ENCODE measurements at regions not wholly inside any gene's neighbourhood (a gene's known extent, or its start where the extent isn't known, plus 50 kb on each side); places are given as distances from the start of the nearest gene placed in this dataset.

- no peak for TF ChIP-seq GABPA (IDR thresholded peaks at IDR 0.05; ENCODE audit: low read depth, low read length)
- TF ChIP-seq GABPA (CRISPR knock-in tag; IDR thresholded peaks at IDR 0.05; ENCODE audit: low read depth): no peak
- TF ChIP-seq ZNF484 (CRISPR knock-in tag; IDR thresholded peaks at IDR 0.05; ENCODE audit: borderline replicate concordance, low read depth): no peak
- TF ChIP-seq ZNF292 (CRISPR knock-in tag; IDR thresholded peaks at IDR 0.05; ENCODE audit: borderline replicate concordance, low read depth): no peak
- no peak for TF ChIP-seq ZNF501 (CRISPR knock-in tag; IDR thresholded peaks at IDR 0.05)
Observed at GRCh38 chrX:14344172-14344940, 185.0 kb upstream of the GLRA2 start (continued).

GRCh38 chrX:14309431-14309830 is 219.9 kb upstream of the GLRA2 start:
- intact Hi-C loops (cut with micrococcal nuclease; ENCODE audit: unreplicated experiment): no loop called here
- H3K4me1 ChIP-seq (ENCODE audit: insufficient read depth, low read length): no peaks in the 10 kb centered on the region
- POLR2A ChIA-PET: no interaction called here
- no peak for FAIRE-seq
- 0% methylated on average over 1 of the region's 1 CpG for WGBS (ENCODE audit: low lambda C conversion rate)
- H3K4me2 ChIP-seq (ENCODE audit: low read depth, low read length): no peak overlapping the region
- H3K27ac ChIP-seq (ENCODE audit: extremely low read length, insufficient read depth, low read length): no peak overlapping the region
- ATAC-seq: no peak
- H2AFZ ChIP-seq (ENCODE audit: low read length): no peak overlapping the region
- no peaks in the 10 kb centered on the region for H3K27me3 ChIP-seq (ENCODE audit: control insufficient read depth in 1 of 2, insufficient read depth in 2 of 2, low read length in 2 of 2)
- no peak for DNase-seq (ENCODE audit: low spot score)
- no peak overlapping the region for H3K4me3 ChIP-seq (replicated peaks in 1 of 3; ENCODE audit: insufficient read depth in 1 of 3, low read depth in 2 of 3, low read length in 3 of 3)
- no peak overlapping the region for H3K9ac ChIP-seq (ENCODE audit: insufficient read depth, low read depth, low read length)
- no peaks in the 10 kb centered on the region for H3K9me3 ChIP-seq (ENCODE audit: low read length)
- in situ Hi-C loops (cut with HindIII; ENCODE audit: extremely low pct_ligation_motif_present, low pct_unique_long_range_greater_than_20kb): no loop called here
- CTCF ChIA-PET (ENCODE audit: low intra/inter-chr PET ratio, low total read pairs): no interaction called here
- no peaks in the 10 kb centered on the region for H4K20me1 ChIP-seq (ENCODE audit: insufficient read depth, low read length)
- no peaks in the 10 kb centered on the region for H3K79me2 ChIP-seq (ENCODE audit: insufficient read depth, low read length)
- BruUV-seq (replicated peaks): no TSS peak
- H3K36me3 ChIP-seq (replicated peaks in 1 of 2; ENCODE audit: control insufficient read depth in 1 of 2, insufficient read depth in 2 of 2, low read length in 2 of 2): no peaks in the 10 kb centered on the region
- TF ChIP-seq GABPA (IDR thresholded peaks at IDR 0.05; ENCODE audit: low read depth, low read length) (no peak), GABPA (CRISPR knock-in tag; IDR thresholded peaks at IDR 0.05; ENCODE audit: low read depth) (no peak), ARNTL (CRISPR knock-in tag; IDR thresholded peaks at IDR 0.05) (no peak), FUBP1 (CRISPR knock-in tag; IDR thresholded peaks at IDR 0.05; ENCODE audit: borderline replicate concordance) (no peak), ZNF704 (CRISPR knock-in tag; IDR thresholded peaks at IDR 0.05; ENCODE audit: borderline replicate concordance) (no peak), ZNF552 (CRISPR knock-in tag; IDR thresholded peaks at IDR 0.05; ENCODE audit: borderline replicate concordance) (no peak), BORCS8-MEF2B (CRISPR knock-in tag; IDR thresholded peaks at IDR 0.05) (no peak), ELF4 (CRISPR knock-in tag; IDR thresholded peaks at IDR 0.05; ENCODE audit: borderline replicate concordance) (no peak), ZSCAN21 (CRISPR knock-in tag; IDR thresholded peaks at IDR 0.05; ENCODE audit: borderline replicate concordance) (no peak), ZFP37 (CRISPR knock-in tag; IDR thresholded peaks at IDR 0.05; ENCODE audit: borderline replicate concordance) (no peak), YY1 (IDR thresholded peaks at IDR 0.05; ENCODE audit: insufficient read depth, insufficient replicate concordance, low read depth, low read length) (no peak), ZBTB4 (CRISPR knock-in tag; IDR thresholded peaks at IDR 0.05; ENCODE audit: borderline replicate concordance) (no peak), TOE1 (CRISPR knock-in tag; IDR thresholded peaks at IDR 0.05) (no peak)
